GM23338 (cell line): ENCODE measurements at regions not wholly inside any gene's neighbourhood (a gene's known extent, or its start where the extent isn't known, plus 50 kb on each side); places are given as distances from the start of the nearest gene placed in this dataset.
A peak's percentile ranks its signal among the peaks of the same experiment; 100 is the strongest.

Experiments
- ATAC-seq: fragments of 200-7000 bp; cut with Tn5 transposase; 3 replicates; pipeline ENCODE4 v1.9.1; 2020
- DNase-seq: peaks from one replicate; pipeline ENCODE4 v3.0.0-alpha.2; 2015; ENCODE audit warnings: low spot score
- H2AFZ ChIP-seq: fragments of 200-600 bp; sonication (generic); 2 replicates; pipeline ENCODE4 v1.8.0; 2016; ENCODE audit warnings: antibody characterized with exemption, mild to moderate bottlenecking, moderate library complexity
- H3F3A ChIP-seq: fragments of 200-600 bp; sonication (generic); replicated peaks from 2 replicates; pipeline ENCODE4 v1.8.0; 2017; ENCODE audit warnings: antibody characterized with exemption, mixed run types, low read depth
- H3K27ac ChIP-seq: fragments of 200-600 bp; sonication (generic); 2 replicates; pipeline ENCODE4 v1.6.1; 2016; ENCODE audit warnings: low read depth
- H3K27me3 ChIP-seq: fragments of 200-600 bp; sonication (generic); 2 replicates; pipeline ENCODE4 v1.8.0; 2016; ENCODE audit warnings: mild to moderate bottlenecking, mixed run types, moderate library complexity; ENCODE audit not compliant: insufficient read depth
- H3K36me3 ChIP-seq: fragments of 200-600 bp; sonication (generic); 2 replicates; pipeline ENCODE4 v1.8.0; 2016; ENCODE audit warnings: mild to moderate bottlenecking; ENCODE audit not compliant: insufficient read depth
- H3K4me1 ChIP-seq: fragments of 200-600 bp; sonication (generic); 2 replicates; pipeline ENCODE4 v1.8.0; 2016; ENCODE audit warnings: mild to moderate bottlenecking, moderate library complexity; ENCODE audit not compliant: insufficient read depth
- H3K4me2 ChIP-seq: fragments of 200-600 bp; sonication (generic); 2 replicates; pipeline ENCODE4 v1.7.1; 2017; ENCODE audit warnings: mixed run types
- H3K4me3 ChIP-seq: fragments of 200-600 bp; sonication (generic); 2 replicates; pipeline ENCODE4 v1.6.1; 2016; ENCODE audit warnings: mixed run types
- H3K79me2 ChIP-seq: fragments of 200-600 bp; sonication (generic); replicated peaks from 2 replicates; pipeline ENCODE4 v1.8.0; 2017; ENCODE audit warnings: mild to moderate bottlenecking; ENCODE audit not compliant: insufficient read depth
- H3K9me2 ChIP-seq: fragments of 200-600 bp; sonication (generic); 2 replicates; pipeline ENCODE4 v1.8.0; 2017; ENCODE audit not compliant: insufficient read depth
- H4K20me1 ChIP-seq: fragments of 200-600 bp; sonication (generic); replicated peaks from 2 replicates; pipeline ENCODE4 v1.8.0; 2017; ENCODE audit warnings: mild to moderate bottlenecking; ENCODE audit not compliant: insufficient read depth
- H3K27ac Mint-ChIP-seq: 2 replicates; pipeline ENCODE4 v1.8.0; 2020; ENCODE audit warnings: inconsistent platforms, mild to moderate bottlenecking, moderate library complexity, mixed read lengths
- H3K27me3 Mint-ChIP-seq: 3 replicates; pipeline ENCODE4 v1.8.0; 2022; ENCODE audit warnings: low read depth, mild to moderate bottlenecking, moderate library complexity, mixed read lengths, inconsistent platforms; ENCODE audit not compliant: insufficient read depth, poor library complexity
- H3K36me3 Mint-ChIP-seq: 3 replicates; pipeline ENCODE4 v1.8.0; 2021; ENCODE audit warnings: low read depth, mild to moderate bottlenecking, inconsistent platforms, moderate library complexity, mixed read lengths
- H3K4me1 Mint-ChIP-seq: 3 replicates; pipeline ENCODE4 v1.8.0; 2020; ENCODE audit warnings: mild to moderate bottlenecking, inconsistent platforms, mixed read lengths
- H3K4me3 Mint-ChIP-seq: 3 replicates; pipeline ENCODE4 v1.8.0; 2021; ENCODE audit warnings: moderate library complexity, mild to moderate bottlenecking, inconsistent platforms, mixed read lengths
- H3K9me3 Mint-ChIP-seq: 3 replicates; pipeline ENCODE4 v1.8.0; 2020; ENCODE audit warnings: moderate library complexity, mild to moderate bottlenecking, inconsistent platforms, mixed read lengths
- CREB1 ChIP-seq: fragments of 250-450 bp; sonication (Bioruptor Pico); IDR thresholded peaks from 2 replicates; pipeline ENCODE4 v1.5.0; 2020; ENCODE audit warnings: low read depth, mild to moderate bottlenecking, moderate library complexity
- JUNB ChIP-seq: IDR thresholded peaks from one replicate; pipeline ENCODE4 v1.6.1; 2016; ENCODE audit warnings: antibody characterized with exemption; ENCODE audit not compliant: unreplicated experiment
- NANOG ChIP-seq: IDR thresholded peaks from 2 replicates; pipeline ENCODE4 v1.6.1; 2016; ENCODE audit warnings: antibody characterized with exemption, borderline replicate concordance
- STAT1 ChIP-seq: IDR thresholded peaks from one replicate; pipeline ENCODE4 v1.6.1; 2016; ENCODE audit warnings: antibody characterized with exemption; ENCODE audit not compliant: unreplicated experiment
- ZNF331 ChIP-seq: fragments of 250-450 bp; sonication (Bioruptor Pico); IDR thresholded peaks from 2 replicates; pipeline ENCODE4 v1.5.0; 2020; ENCODE audit warnings: low read depth, mild to moderate bottlenecking, moderate library complexity
- TF ChIP-seq, protein P1 (sequence below): fragments of 250-450 bp; sonication (Bioruptor Pico); IDR thresholded peaks from 2 replicates; pipeline ENCODE4 v1.5.0; 2020; ENCODE audit warnings: mild to moderate bottlenecking, moderate library complexity
- TF ChIP-seq, protein P2 (sequence below): IDR thresholded peaks from one replicate; pipeline ENCODE4 v1.6.1; 2018; ENCODE audit warnings: antibody characterized with exemption; ENCODE audit not compliant: unreplicated experiment
- TF ChIP-seq, protein P3 (sequence below), 2 experiments: fragments of 200-600 bp in 1 of 2; sonication (generic) in 1 of 2; conservative IDR thresholded peaks; 2 replicates each; pipeline versions ENCODE4 v1.5.1 to v1.6.1; 2016 to 2017; ENCODE audit warnings: antibody characterized with exemption in 2 of 2, low read depth in 2 of 2, mild to moderate bottlenecking in 2 of 2, moderate library complexity in 1 of 2
- TF ChIP-seq, protein P4 (sequence below): IDR thresholded peaks from 2 replicates; pipeline ENCODE4 v1.6.1; 2016; ENCODE audit warnings: antibody characterized with exemption

DNA sequence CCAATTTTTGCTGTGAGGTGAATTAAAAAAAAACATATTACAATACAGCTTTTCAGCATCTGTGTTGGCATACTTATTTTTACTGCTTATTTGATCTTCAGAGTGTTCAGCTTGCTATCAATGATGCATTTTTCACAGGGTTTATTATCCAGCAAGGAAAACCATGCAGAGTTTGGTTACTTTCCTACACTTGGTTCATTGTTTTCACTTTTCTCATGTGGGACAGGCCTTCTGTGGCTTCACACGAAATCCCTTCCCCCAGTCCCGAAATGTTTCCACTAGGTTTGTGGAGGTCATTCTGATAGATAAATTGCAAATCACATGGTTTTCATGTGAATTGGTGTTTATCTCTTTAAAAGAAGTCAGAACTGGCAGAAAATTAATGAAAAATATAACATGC, 205.8 kb downstream of the SPCS3 start:
- no peak overlapping the region for H3K4me3 Mint-ChIP-seq
- no peak overlapping the region for H3K27ac ChIP-seq
- no peak overlapping the region for H3K4me3 ChIP-seq
- no peaks in the 10 kb centered on the region for H3K27me3 Mint-ChIP-seq
- no peak overlapping the region for H3K4me2 ChIP-seq
- no peaks in the 10 kb centered on the region for H4K20me1 ChIP-seq
- H3K9me3 Mint-ChIP-seq = no peaks in the 10 kb centered on the region
- no peaks in the 10 kb centered on the region for H3F3A ChIP-seq
- DNase-seq (no peak), ATAC-seq (no peak)
- no peaks in the 10 kb centered on the region for H3K36me3 Mint-ChIP-seq
- no peaks in the 10 kb centered on the region for H3K79me2 ChIP-seq
- H3K4me1 Mint-ChIP-seq = no peaks in the 10 kb centered on the region; the same call in 2 of the 3 replicates
- peak overlapping the region; percentile 85 for H3K27ac Mint-ChIP-seq
- peaks cover 6% of the 10 kb centered on the region; the same call in 1 of the 2 replicates for H3K9me2 ChIP-seq
- H3K4me1 ChIP-seq = no peaks in the 10 kb centered on the region
- H3K27me3 ChIP-seq = no peaks in the 10 kb centered on the region
- H2AFZ ChIP-seq = no peak overlapping the region
- TF ChIP-seq NANOG (no peak), STAT1 (no peak), JUNB (no peak), ZNF331 (CRISPR knock-in tag) (no peak), CREB1 (CRISPR knock-in tag) (no peak)
- TF ChIP-seq, protein P1, sequence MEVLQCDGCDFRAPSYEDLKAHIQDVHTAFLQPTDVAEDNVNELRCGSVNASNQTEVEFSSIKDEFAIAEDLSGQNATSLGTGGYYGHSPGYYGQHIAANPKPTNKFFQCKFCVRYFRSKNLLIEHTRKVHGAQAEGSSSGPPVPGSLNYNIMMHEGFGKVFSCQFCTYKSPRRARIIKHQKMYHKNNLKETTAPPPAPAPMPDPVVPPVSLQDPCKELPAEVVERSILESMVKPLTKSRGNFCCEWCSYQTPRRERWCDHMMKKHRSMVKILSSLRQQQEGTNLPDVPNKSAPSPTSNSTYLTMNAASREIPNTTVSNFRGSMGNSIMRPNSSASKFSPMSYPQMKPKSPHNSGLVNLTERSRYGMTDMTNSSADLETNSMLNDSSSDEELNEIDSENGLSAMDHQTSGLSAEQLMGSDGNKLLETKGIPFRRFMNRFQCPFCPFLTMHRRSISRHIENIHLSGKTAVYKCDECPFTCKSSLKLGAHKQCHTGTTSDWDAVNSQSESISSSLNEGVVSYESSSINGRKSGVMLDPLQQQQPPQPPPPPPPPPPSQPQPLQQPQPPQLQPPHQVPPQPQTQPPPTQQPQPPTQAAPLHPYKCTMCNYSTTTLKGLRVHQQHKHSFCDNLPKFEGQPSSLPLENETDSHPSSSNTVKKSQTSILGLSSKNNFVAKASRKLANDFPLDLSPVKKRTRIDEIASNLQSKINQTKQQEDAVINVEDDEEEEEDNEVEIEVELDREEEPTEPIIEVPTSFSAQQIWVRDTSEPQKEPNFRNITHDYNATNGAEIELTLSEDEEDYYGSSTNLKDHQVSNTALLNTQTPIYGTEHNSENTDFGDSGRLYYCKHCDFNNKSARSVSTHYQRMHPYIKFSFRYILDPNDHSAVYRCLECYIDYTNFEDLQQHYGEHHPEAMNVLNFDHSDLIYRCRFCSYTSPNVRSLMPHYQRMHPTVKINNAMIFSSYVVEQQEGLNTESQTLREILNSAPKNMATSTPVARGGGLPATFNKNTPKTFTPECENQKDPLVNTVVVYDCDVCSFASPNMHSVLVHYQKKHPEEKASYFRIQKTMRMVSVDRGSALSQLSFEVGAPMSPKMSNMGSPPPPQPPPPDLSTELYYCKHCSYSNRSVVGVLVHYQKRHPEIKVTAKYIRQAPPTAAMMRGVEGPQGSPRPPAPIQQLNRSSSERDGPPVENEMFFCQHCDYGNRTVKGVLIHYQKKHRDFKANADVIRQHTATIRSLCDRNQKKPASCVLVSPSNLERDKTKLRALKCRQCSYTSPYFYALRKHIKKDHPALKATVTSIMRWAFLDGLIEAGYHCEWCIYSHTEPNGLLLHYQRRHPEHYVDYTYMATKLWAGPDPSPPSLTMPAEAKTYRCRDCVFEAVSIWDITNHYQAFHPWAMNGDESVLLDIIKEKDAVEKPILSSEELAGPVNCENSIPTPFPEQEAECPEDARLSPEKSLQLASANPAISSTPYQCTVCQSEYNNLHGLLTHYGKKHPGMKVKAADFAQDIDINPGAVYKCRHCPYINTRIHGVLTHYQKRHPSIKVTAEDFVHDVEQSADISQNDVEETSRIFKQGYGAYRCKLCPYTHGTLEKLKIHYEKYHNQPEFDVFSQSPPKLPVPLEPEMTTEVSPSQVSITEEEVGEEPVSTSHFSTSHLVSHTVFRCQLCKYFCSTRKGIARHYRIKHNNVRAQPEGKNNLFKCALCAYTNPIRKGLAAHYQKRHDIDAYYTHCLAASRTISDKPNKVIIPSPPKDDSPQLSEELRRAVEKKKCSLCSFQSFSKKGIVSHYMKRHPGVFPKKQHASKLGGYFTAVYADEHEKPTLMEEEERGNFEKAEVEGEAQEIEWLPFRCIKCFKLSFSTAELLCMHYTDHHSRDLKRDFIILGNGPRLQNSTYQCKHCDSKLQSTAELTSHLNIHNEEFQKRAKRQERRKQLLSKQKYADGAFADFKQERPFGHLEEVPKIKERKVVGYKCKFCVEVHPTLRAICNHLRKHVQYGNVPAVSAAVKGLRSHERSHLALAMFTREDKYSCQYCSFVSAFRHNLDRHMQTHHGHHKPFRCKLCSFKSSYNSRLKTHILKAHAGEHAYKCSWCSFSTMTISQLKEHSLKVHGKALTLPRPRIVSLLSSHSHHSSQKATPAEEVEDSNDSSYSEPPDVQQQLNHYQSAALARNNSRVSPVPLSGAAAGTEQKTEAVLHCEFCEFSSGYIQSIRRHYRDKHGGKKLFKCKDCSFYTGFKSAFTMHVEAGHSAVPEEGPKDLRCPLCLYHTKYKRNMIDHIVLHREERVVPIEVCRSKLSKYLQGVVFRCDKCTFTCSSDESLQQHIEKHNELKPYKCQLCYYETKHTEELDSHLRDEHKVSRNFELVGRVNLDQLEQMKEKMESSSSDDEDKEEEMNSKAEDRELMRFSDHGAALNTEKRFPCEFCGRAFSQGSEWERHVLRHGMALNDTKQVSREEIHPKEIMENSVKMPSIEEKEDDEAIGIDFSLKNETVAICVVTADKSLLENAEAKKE = no peak
- TF ChIP-seq, protein P2, sequence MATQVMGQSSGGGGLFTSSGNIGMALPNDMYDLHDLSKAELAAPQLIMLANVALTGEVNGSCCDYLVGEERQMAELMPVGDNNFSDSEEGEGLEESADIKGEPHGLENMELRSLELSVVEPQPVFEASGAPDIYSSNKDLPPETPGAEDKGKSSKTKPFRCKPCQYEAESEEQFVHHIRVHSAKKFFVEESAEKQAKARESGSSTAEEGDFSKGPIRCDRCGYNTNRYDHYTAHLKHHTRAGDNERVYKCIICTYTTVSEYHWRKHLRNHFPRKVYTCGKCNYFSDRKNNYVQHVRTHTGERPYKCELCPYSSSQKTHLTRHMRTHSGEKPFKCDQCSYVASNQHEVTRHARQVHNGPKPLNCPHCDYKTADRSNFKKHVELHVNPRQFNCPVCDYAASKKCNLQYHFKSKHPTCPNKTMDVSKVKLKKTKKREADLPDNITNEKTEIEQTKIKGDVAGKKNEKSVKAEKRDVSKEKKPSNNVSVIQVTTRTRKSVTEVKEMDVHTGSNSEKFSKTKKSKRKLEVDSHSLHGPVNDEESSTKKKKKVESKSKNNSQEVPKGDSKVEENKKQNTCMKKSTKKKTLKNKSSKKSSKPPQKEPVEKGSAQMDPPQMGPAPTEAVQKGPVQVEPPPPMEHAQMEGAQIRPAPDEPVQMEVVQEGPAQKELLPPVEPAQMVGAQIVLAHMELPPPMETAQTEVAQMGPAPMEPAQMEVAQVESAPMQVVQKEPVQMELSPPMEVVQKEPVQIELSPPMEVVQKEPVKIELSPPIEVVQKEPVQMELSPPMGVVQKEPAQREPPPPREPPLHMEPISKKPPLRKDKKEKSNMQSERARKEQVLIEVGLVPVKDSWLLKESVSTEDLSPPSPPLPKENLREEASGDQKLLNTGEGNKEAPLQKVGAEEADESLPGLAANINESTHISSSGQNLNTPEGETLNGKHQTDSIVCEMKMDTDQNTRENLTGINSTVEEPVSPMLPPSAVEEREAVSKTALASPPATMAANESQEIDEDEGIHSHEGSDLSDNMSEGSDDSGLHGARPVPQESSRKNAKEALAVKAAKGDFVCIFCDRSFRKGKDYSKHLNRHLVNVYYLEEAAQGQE = no peak
- TF ChIP-seq, protein P3, sequence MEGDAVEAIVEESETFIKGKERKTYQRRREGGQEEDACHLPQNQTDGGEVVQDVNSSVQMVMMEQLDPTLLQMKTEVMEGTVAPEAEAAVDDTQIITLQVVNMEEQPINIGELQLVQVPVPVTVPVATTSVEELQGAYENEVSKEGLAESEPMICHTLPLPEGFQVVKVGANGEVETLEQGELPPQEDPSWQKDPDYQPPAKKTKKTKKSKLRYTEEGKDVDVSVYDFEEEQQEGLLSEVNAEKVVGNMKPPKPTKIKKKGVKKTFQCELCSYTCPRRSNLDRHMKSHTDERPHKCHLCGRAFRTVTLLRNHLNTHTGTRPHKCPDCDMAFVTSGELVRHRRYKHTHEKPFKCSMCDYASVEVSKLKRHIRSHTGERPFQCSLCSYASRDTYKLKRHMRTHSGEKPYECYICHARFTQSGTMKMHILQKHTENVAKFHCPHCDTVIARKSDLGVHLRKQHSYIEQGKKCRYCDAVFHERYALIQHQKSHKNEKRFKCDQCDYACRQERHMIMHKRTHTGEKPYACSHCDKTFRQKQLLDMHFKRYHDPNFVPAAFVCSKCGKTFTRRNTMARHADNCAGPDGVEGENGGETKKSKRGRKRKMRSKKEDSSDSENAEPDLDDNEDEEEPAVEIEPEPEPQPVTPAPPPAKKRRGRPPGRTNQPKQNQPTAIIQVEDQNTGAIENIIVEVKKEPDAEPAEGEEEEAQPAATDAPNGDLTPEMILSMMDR (conservative IDR thresholded peaks at IDR 0.05; ENCODE audit: low read depth in 2 of 2) = no peak
- TF ChIP-seq, protein P4, sequence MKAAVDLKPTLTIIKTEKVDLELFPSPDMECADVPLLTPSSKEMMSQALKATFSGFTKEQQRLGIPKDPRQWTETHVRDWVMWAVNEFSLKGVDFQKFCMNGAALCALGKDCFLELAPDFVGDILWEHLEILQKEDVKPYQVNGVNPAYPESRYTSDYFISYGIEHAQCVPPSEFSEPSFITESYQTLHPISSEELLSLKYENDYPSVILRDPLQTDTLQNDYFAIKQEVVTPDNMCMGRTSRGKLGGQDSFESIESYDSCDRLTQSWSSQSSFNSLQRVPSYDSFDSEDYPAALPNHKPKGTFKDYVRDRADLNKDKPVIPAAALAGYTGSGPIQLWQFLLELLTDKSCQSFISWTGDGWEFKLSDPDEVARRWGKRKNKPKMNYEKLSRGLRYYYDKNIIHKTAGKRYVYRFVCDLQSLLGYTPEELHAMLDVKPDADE = no peak
- H3K36me3 ChIP-seq = no peaks in the 10 kb centered on the region
